Osteocyte (in vitro differentiated cells): ENCODE measurements at regions not wholly inside any gene's neighbourhood (a gene's known extent, or its start where the extent isn't known, plus 50 kb on each side); places are given as distances from the start of the nearest gene placed in this dataset.

Experiments
- DNase-seq: peaks from one replicate; pipeline ENCODE4 v3.0.0; 2021; ENCODE audit warnings: mixed read lengths; ENCODE audit not compliant: unreplicated experiment; ENCODE audit errors: extremely low spot score
- H3K27ac Mint-ChIP-seq: one replicate; pipeline ENCODE4 v1.8.0; 2021; ENCODE audit warnings: mild to moderate bottlenecking, mixed read lengths; ENCODE audit not compliant: unreplicated experiment
- H3K27me3 Mint-ChIP-seq: one replicate; pipeline ENCODE4 v1.8.0; 2021; ENCODE audit warnings: mixed read lengths; ENCODE audit not compliant: unreplicated experiment
- H3K36me3 Mint-ChIP-seq: one replicate; pipeline ENCODE4 v1.8.0; 2021; ENCODE audit warnings: mixed read lengths; ENCODE audit not compliant: unreplicated experiment
- H3K4me1 Mint-ChIP-seq: one replicate; pipeline ENCODE4 v1.8.0; 2021; ENCODE audit warnings: mixed read lengths; ENCODE audit not compliant: unreplicated experiment
- H3K4me3 Mint-ChIP-seq: one replicate; pipeline ENCODE4 v1.8.0; 2021; ENCODE audit warnings: mild to moderate bottlenecking, moderate library complexity, mixed read lengths; ENCODE audit not compliant: unreplicated experiment
- H3K9me3 Mint-ChIP-seq: one replicate; pipeline ENCODE4 v1.8.0; 2021; ENCODE audit warnings: mixed read lengths; ENCODE audit not compliant: unreplicated experiment
- TF ChIP-seq, protein P1 (sequence below): fragments of 200-600 bp; sonication (generic); IDR thresholded peaks from 2 replicates; pipeline ENCODE4 v1.5.0; 2021; ENCODE audit warnings: antibody characterized with exemption, mild to moderate bottlenecking, moderate library complexity

DNA sequence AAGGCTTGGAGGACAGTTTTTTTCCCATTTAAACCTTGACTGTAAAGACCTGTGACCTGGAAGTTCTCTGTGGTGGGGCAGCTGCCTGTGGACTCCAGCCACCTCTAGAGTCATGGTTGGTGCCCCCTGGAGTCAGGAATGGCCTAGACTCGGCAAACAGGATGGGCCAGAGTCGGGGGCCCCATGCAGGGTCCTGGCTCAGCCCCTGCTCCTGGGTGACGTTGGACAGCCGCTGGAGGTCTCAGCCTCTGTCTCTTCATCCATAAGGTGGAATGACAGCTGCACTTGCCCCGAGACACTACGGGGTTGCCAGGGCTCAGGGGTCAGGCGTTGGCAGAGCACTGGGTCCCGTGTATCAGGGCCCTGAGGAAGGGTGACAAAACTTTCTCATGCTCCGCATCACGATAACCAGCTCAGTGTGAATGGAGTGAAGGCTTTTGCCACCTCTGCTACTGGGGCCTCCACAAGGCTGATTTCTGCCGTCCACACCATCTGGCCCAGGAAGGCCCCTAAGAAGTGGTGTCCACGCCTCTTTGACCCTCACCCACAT is 58.5 kb upstream of the TTC34 start:
- H3K27me3 Mint-ChIP-seq = no peaks in the 10 kb centered on the region
- peaks cover 8% of the 10 kb centered on the region for H3K9me3 Mint-ChIP-seq
- H3K4me3 Mint-ChIP-seq = no peak overlapping the region
- H3K36me3 Mint-ChIP-seq = no peaks in the 10 kb centered on the region
- DNase-seq = no peak
- H3K4me1 Mint-ChIP-seq = no peaks in the 10 kb centered on the region
- no peak overlapping the region for H3K27ac Mint-ChIP-seq
- TF ChIP-seq, protein P1, sequence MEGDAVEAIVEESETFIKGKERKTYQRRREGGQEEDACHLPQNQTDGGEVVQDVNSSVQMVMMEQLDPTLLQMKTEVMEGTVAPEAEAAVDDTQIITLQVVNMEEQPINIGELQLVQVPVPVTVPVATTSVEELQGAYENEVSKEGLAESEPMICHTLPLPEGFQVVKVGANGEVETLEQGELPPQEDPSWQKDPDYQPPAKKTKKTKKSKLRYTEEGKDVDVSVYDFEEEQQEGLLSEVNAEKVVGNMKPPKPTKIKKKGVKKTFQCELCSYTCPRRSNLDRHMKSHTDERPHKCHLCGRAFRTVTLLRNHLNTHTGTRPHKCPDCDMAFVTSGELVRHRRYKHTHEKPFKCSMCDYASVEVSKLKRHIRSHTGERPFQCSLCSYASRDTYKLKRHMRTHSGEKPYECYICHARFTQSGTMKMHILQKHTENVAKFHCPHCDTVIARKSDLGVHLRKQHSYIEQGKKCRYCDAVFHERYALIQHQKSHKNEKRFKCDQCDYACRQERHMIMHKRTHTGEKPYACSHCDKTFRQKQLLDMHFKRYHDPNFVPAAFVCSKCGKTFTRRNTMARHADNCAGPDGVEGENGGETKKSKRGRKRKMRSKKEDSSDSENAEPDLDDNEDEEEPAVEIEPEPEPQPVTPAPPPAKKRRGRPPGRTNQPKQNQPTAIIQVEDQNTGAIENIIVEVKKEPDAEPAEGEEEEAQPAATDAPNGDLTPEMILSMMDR = no peak

DNA sequence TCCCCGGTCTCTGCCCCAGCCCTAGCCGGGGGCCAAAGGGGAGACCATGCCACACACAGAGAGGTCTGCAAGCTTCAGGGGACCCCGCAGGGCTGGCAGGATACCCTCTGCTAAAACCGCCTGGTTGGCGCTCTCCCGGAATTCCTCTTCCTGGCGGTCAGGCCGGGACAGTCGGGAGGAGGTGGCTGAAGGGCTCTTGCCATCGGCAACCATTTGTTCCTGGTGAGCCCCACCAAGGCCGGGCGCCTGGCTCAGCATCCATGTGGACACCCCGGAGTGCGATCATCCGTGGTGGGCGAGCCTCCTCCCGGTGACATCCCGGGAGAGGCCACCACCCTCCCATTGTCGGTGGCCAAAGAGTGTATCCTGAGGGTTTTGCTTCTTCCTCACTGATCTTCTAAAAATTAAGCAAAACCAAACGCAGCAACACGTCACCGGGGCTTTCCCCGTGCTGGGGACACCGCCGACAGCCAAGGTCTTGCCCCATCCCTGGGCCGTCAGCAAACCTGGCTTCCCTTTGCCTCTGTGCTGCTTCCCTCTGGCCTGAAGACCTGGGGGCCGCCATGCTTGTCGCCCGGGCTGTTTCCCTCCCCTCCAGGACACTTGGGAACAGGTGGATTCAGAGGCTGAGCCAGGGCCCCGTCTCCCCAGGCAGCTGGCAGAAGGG is 59.1 kb upstream of the TTC34 start:
- no peaks in the 10 kb centered on the region for H3K27me3 Mint-ChIP-seq
- DNase-seq = no peak

DNA sequence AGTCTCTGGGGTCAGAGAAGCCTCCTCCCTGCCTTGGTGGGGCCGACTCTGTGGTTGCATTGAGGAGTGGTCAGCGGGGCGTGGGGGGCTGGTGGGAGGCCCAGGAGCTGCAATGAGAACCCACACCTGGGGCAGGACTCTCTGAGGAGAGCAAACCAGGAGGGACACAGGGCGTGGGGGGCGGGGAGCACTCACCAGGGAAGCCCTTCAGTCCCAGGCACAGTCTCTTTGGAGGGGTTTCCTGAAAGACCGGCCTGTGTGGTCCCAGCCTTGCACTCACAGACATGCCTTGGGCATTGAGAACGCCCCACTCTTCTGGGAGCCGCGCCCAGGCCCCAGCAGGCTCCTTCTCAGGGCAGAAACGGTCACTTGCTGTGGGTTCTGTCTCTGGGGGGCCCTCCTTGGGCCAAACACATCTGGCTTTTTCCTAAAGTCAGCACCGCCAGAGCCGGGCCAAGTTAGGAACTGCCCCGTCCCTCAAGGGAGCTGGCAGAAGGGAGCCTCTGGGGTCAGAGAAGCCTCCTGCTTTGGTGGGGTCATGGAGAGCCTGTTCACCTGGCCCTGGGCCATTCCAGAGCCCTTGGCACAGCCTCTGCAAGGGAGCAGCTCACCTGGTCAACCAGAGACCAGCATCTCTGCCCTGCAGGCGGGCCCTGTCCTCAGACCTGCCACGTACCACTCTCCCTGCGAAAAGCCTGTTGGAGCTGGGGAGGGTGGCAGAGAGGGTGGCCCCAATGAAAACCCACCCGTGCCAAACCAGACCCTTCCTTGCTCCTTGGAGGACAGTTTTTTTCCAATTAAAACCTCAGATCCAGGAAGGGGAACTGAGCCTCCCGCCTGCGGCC is 59.9 kb upstream of the TTC34 start:
- no peak overlapping the region for H3K4me3 Mint-ChIP-seq
- peaks cover 8% of the 10 kb centered on the region for H3K9me3 Mint-ChIP-seq
- H3K36me3 Mint-ChIP-seq = no peaks in the 10 kb centered on the region

More for the DNA sequence above, 59.1 kb upstream of the TTC34 start:
- Mint-ChIP-seq H3K27ac (no peak overlapping the region), H3K36me3 (no peaks in the 10 kb centered on the region), H3K4me1 (no peaks in the 10 kb centered on the region), H3K9me3 (peaks cover 8% of the 10 kb centered on the region), H3K4me3 (no peak overlapping the region)
- TF ChIP-seq, protein P1 = no peak

DNA sequence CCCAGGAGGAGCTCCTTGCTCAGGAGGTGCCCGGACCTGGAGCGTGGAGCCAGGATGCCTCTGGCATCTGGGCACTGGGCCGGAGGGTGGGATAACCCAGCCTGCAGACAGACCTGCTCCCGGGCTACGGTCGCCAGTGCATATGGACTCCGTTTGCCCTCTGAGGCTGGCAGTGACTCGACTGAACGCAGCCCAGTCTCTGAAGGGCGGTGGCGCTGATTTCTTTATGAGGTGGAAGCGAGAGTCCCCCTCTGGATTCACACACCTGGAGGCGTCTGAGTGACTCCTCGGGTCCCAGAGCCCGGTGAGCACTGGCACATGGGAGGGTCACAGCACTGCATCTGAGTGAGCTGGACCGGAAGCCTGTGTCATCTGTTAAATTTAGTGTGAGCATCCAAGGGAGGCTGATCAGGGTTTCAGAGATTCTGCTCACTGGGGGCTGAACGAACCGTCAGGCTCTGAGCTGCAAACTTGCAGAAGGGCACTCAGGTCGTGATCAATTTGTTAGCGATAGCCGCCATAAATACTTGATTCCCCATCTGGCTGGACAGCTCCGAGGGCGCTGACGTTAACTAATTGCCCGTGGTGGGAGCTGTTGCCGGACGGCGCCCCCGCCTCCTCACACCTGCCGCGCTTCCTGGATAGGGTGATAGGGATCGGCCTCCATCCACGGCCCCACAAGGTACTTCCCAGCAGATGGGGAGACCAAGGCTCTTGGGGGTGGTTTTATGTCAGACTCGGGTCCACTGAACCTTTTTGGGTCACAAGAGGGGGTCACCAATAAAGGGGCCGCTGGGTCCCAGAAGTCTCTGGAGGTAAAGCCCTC is 60.7 kb upstream of the TTC34 start:
- Mint-ChIP-seq H3K27ac (no peak overlapping the region), H3K27me3 (no peaks in the 10 kb centered on the region), H3K36me3 (no peaks in the 10 kb centered on the region), H3K4me3 (no peak overlapping the region), H3K9me3 (peaks cover 11% of the 10 kb centered on the region), H3K4me1 (no peaks in the 10 kb centered on the region)
- TF ChIP-seq, protein P1 = no peak
- no peak for DNase-seq

More for the DNA sequence above, 59.9 kb upstream of the TTC34 start:
- no peak overlapping the region for H3K27ac Mint-ChIP-seq
- TF ChIP-seq, protein P1 = no peak
- no peaks in the 10 kb centered on the region for H3K4me1 Mint-ChIP-seq
- H3K27me3 Mint-ChIP-seq = no peaks in the 10 kb centered on the region
- DNase-seq = no peak
